Gastrocnemius medialis (tissue), 4 donors: ENCODE measurements at regions not wholly inside any gene's neighbourhood (a gene's known extent, or its start where the extent isn't known, plus 50 kb on each side); places are given as distances from the start of the nearest gene placed in this dataset.
"Not testable (repeated sequence)": the region's sequence is repeated elsewhere in the genome, so short reads cannot be mapped to it uniquely, and the experiment has no call there.

ENCODE experiments used
- ATAC-seq, 2 donors: fragments of 150-250 bp; one replicate each; pipeline ENCODE4 v1.9.1; 2016
- DNase-seq, 2 donors: peaks; one replicate each; pipeline ENCODE4 v3.0.0-alpha.2; 2019
- H3K27ac ChIP-seq, 4 donors: fragments of 200-600 bp; sonication (generic); 1 replicate in 1 of 4; 2 replicates in 3 of 4; pipeline ENCODE4 v1.5.1; 2016 to 2018; ENCODE audit warnings: mild to moderate bottlenecking in 2 of 4, moderate library complexity in 1 of 4
- H3K27me3 ChIP-seq, 3 donors: fragments of 200-600 bp; sonication (generic) in 2 of 3; 1 replicate in 1 of 3; 2 replicates in 2 of 3; pipeline versions ENCODE4 v1.5.1 to v1.6.0; 2016 to 2019; ENCODE audit warnings: mild to moderate bottlenecking in 1 of 3, moderate library complexity in 1 of 3
- H3K36me3 ChIP-seq, 2 donors: fragments of 200-600 bp; sonication (generic) in 1 of 2; one replicate each; pipeline ENCODE4 v1.5.1; 2017 to 2018
- H3K4me1 ChIP-seq, 2 donors: fragments of 200-600 bp; sonication (generic) in 1 of 2; one replicate each; pipeline ENCODE4 v1.5.1; 2016 to 2017; ENCODE audit warnings: mild to moderate bottlenecking in 2 of 2
- H3K4me3 ChIP-seq, 4 donors: fragments of 200-600 bp; sonication (generic) in 3 of 4; 1 replicate in 1 of 4; 2 replicates in 3 of 4; pipeline ENCODE4 v1.5.1; 2016 to 2019; ENCODE audit warnings: mild to moderate bottlenecking in 2 of 4
- H3K9me3 ChIP-seq, 3 donors: fragments of 200-600 bp; sonication (generic) in 2 of 3; 1 replicate in 1 of 3; 2 replicates in 2 of 3; pipeline ENCODE4 v1.5.1; 2016 to 2019
- CTCF ChIP-seq, 5 experiments: fragments of 450-650 bp in 3 of 5; fragments of 200-600 bp in 2 of 5; sonication (generic) in 2 of 5; IDR thresholded peaks in 4 of 5; conservative IDR thresholded peaks in 1 of 5; 1 replicate in 4 of 5; 2 replicates in 1 of 5; pipeline ENCODE4 v1.5.1; 2016 to 2019; ENCODE audit warnings: antibody characterized with exemption in 5 of 5, mild to moderate bottlenecking in 3 of 5, moderate library complexity in 3 of 5
- POLR2A ChIP-seq, 2 donors: fragments of 450-650 bp; IDR thresholded peaks; one replicate each; pipeline ENCODE4 v1.6.1; 2017; ENCODE audit warnings: antibody characterized with exemption in 2 of 2, mild to moderate bottlenecking in 2 of 2, moderate library complexity in 2 of 2
- in situ Hi-C, 4 donors: fragments of 200-750 bp; cut with MboI; loops; one replicate each; pipeline versions ENCODE4 v1.15.0 to v1.8.0; 2017; ENCODE audit warnings: low sequenced_read_pairs in 4 of 4
- intact Hi-C: fragments of 100-400 bp; cut with DNase I; formaldehyde crosslinking; loops from one replicate; pipeline ENCODE4 v1.15.1; 2023; ENCODE audit warnings: low total_unique reads

GRCh38 chr5:99019812-99020697, 91.2 kb upstream of the CHD1 start:
- intact Hi-C loops, result no loop called here
- no peak for TF ChIP-seq POLR2A (IDR thresholded peaks at IDR 0.05)
- no peak for TF ChIP-seq CTCF (IDR thresholded peaks at IDR 0.05 in 4 of 5, conservative IDR thresholded peaks at IDR 0.05 in 1 of 5)
- no peak for DNase-seq

GRCh38 chr5:99019254-99019653, 90.4 kb upstream of the CHD1 start:
- in situ Hi-C loops, result no loop called here
- no peak for ATAC-seq
- TF ChIP-seq CTCF (IDR thresholded peaks at IDR 0.05 in 4 of 5, conservative IDR thresholded peaks at IDR 0.05 in 1 of 5), result no peak
- TF ChIP-seq POLR2A (IDR thresholded peaks at IDR 0.05), result no peak

More at GRCh38 chr5:99019812-99020697, 91.2 kb upstream of the CHD1 start:
- ATAC-seq, result no peak
- Histone ChIP-seq H3K36me3 (no peaks in the 10 kb centered on the region), H3K4me1 (no peaks in the 10 kb centered on the region), H3K9me3 (no peaks in the 10 kb centered on the region), H3K27ac (no peak overlapping the region), H3K27me3 (no peaks in the 10 kb centered on the region), H3K4me3 (no peak overlapping the region)
- in situ Hi-C loops, result no loop called here

GRCh38 chr5:99010294-99010693, 81.5 kb upstream of the CHD1 start:
- ATAC-seq, result no peak
- no peak for DNase-seq
- Histone ChIP-seq H3K27ac (no peak overlapping the region), H3K36me3 (no peaks in the 10 kb centered on the region), H3K4me3 (no peak overlapping the region), H3K27me3 (no peaks in the 10 kb centered on the region), H3K9me3 (no peaks in the 10 kb centered on the region), H3K4me1 (no peaks in the 10 kb centered on the region)
- in situ Hi-C loops (no loop called here), intact Hi-C loops (no loop called here)
- TF ChIP-seq CTCF (IDR thresholded peaks at IDR 0.05 in 4 of 5, conservative IDR thresholded peaks at IDR 0.05 in 1 of 5), result no peak
- no peak for TF ChIP-seq POLR2A (IDR thresholded peaks at IDR 0.05)

More at GRCh38 chr5:99019254-99019653, 90.4 kb upstream of the CHD1 start:
- Histone ChIP-seq H3K4me3 (no peak overlapping the region), H3K9me3 (no peaks in the 10 kb centered on the region), H3K36me3 (no peaks in the 10 kb centered on the region), H3K27ac (no peak overlapping the region), H3K27me3 (no peaks in the 10 kb centered on the region), H3K4me1 (no peaks in the 10 kb centered on the region)
- no peak for DNase-seq
- intact Hi-C loops, result no loop called here

- H3K36me3 ChIP-seq, DNase-seq, H3K27me3 ChIP-seq, H3K27ac ChIP-seq, H3K4me1 ChIP-seq, H3K9me3 ChIP-seq, intact Hi-C loops, H3K4me3 ChIP-seq, in situ Hi-C loops, ATAC-seq: not testable (repeated sequence)
Observed at GRCh38 chr5:99008009-99008408, 79.2 kb upstream of the CHD1 start.

- ATAC-seq, result no peak
- no peak for TF ChIP-seq CTCF (IDR thresholded peaks at IDR 0.05 in 4 of 5, conservative IDR thresholded peaks at IDR 0.05 in 1 of 5)
- TF ChIP-seq POLR2A (IDR thresholded peaks at IDR 0.05), result no peak
- no peaks in the 10 kb centered on the region for H3K9me3 ChIP-seq
- no peak for DNase-seq
- no peak overlapping the region for H3K4me3 ChIP-seq
- no peak overlapping the region for H3K27ac ChIP-seq
- in situ Hi-C loops (no loop called here), intact Hi-C loops (no loop called here)
- H3K4me1 ChIP-seq, result no peaks in the 10 kb centered on the region
- no peaks in the 10 kb centered on the region for H3K36me3 ChIP-seq
- no peaks in the 10 kb centered on the region for H3K27me3 ChIP-seq
Observed at GRCh38 chr5:99005506-99005905, 76.7 kb upstream of the CHD1 start.
